HEK293 (cell line): ENCODE measurements at regions not wholly inside any gene's neighbourhood (a gene's known extent, or its start where the extent isn't known, plus 50 kb on each side); places are given as distances from the start of the nearest gene placed in this dataset.

ENCODE experiments used
- CTCF ChIP-seq: fragments of 450-650 bp; formaldehyde crosslinking; IDR thresholded peaks from 2 replicates; pipeline ENCODE4 v1.5.1; 2016; ENCODE audit warnings: missing biosample characterization, missing genetic modification characterization
- YY1 ChIP-seq: fragments of 450-650 bp; formaldehyde crosslinking; IDR thresholded peaks from 2 replicates; pipeline ENCODE4 v1.5.1; 2018; ENCODE audit warnings: missing biosample characterization, missing genetic modification characterization
- ZBTB1 ChIP-seq: fragments of 450-650 bp; formaldehyde crosslinking; IDR thresholded peaks from 2 replicates; pipeline ENCODE4 v1.5.1; 2016; ENCODE audit warnings: missing biosample characterization, missing genetic modification characterization
- ZBTB11 ChIP-seq: fragments of 450-650 bp; formaldehyde crosslinking; conservative IDR thresholded peaks from 2 replicates; pipeline ENCODE4 v1.5.1; 2016; ENCODE audit warnings: low read depth, missing biosample characterization, missing genetic modification characterization
- ZBTB49 ChIP-seq: fragments of 450-650 bp; formaldehyde crosslinking; IDR thresholded peaks from 2 replicates; pipeline ENCODE4 v1.5.1; 2016; ENCODE audit warnings: missing biosample characterization, missing genetic modification characterization, low read depth
- ZNF223 ChIP-seq: fragments of 450-650 bp; formaldehyde crosslinking; IDR thresholded peaks from 2 replicates; pipeline ENCODE4 v1.5.1; 2016; ENCODE audit warnings: missing biosample characterization, missing genetic modification characterization
- ZNF645 ChIP-seq: fragments of 450-650 bp; formaldehyde crosslinking; IDR thresholded peaks from 2 replicates; pipeline ENCODE4; 2016; ENCODE audit warnings: missing biosample characterization, missing genetic modification characterization
- ZNF701 ChIP-seq: fragments of 450-650 bp; formaldehyde crosslinking; IDR thresholded peaks from 2 replicates; pipeline ENCODE4 v1.5.1; 2016; ENCODE audit warnings: missing biosample characterization, missing genetic modification characterization
- ZNF830 ChIP-seq: fragments of 450-650 bp; IDR thresholded peaks from 2 replicates; pipeline ENCODE4 v1.5.0; 2018; ENCODE audit warnings: missing biosample characterization, missing genetic modification characterization, low read depth, mild to moderate bottlenecking, moderate library complexity

GRCh38 chr15:86021281-86022264, 58.1 kb upstream of the AGBL1 start:
- TF ChIP-seq ZNF645 (tag by site-specific recombination): no peak
- no peak for TF ChIP-seq CTCF (tag by site-specific recombination)
- no peak for TF ChIP-seq YY1 (tag by site-specific recombination)
- no peak for TF ChIP-seq ZBTB49 (tag by site-specific recombination)
- TF ChIP-seq ZNF223 (tag by site-specific recombination): no peak
- TF ChIP-seq ZNF830 (tag by site-specific recombination): no peak
- TF ChIP-seq ZNF701 (tag by site-specific recombination): no peak
- TF ChIP-seq ZBTB1: no peak
- TF ChIP-seq ZBTB11 (tag by site-specific recombination): no peak
